GM18867 (cell line): ENCODE measurements at regions not wholly inside any gene's neighbourhood (a gene's known extent, or its start where the extent isn't known, plus 50 kb on each side); places are given as distances from the start of the nearest gene placed in this dataset.
"Not testable (repeated sequence)": the region's sequence is repeated elsewhere in the genome, so short reads cannot be mapped to it uniquely, and the experiment has no call there.

Experiments
- ATAC-seq: cut with Tn5 transposase; IDR thresholded peaks from one replicate; pipeline ENCODE4 v1.9.1; 2021; ENCODE audit warnings: mild to moderate bottlenecking, moderate library complexity; ENCODE audit not compliant: unreplicated experiment

GRCh38 chr11:44416776-44417175 is 106.8 kb upstream of the ALX4 start:
- no peak for ATAC-seq

- no peak for ATAC-seq
Measured at GRCh38 chr11:44417731-44418455, 108.0 kb upstream of the ALX4 start.

GRCh38 chr11:44418456-44418830 is 108.5 kb upstream of the ALX4 start:
- ATAC-seq, result no peak

- ATAC-seq, result no peak
Measured at GRCh38 chr11:44421090-44421675, 111.2 kb upstream of the ALX4 start.

- ATAC-seq, result no peak
Measured at GRCh38 chr11:44423289-44423688, 113.3 kb upstream of the ALX4 start.

GRCh38 chr11:44424841-44425240 is 114.9 kb upstream of the ALX4 start:
- ATAC-seq, result no peak

GRCh38 chr11:44426119-44426518 is 116.2 kb upstream of the ALX4 start:
- ATAC-seq, result no peak

GRCh38 chr11:44426958-44427357 is 117.0 kb upstream of the ALX4 start:
- no peak for ATAC-seq

- ATAC-seq, result no peak
Measured at GRCh38 chr11:44427432-44427831, 117.5 kb upstream of the ALX4 start.

GRCh38 chr11:44430140-44430539 is 120.2 kb upstream of the ALX4 start:
- ATAC-seq, result no peak

GRCh38 chr11:44434191-44434590 is 124.3 kb upstream of the ALX4 start:
- no peak for ATAC-seq

- ATAC-seq, result no peak
Measured at GRCh38 chr11:44437122-44437521, 127.2 kb upstream of the ALX4 start.

- ATAC-seq, result not testable (repeated sequence)
Measured at GRCh38 chr11:44442893-44443673, 122.4 kb upstream of the CD82 start.

GRCh38 chr11:44443836-44444769 is 121.4 kb upstream of the CD82 start:
- ATAC-seq, result no peak

GRCh38 chr11:44444770-44445321 is 120.6 kb upstream of the CD82 start:
- no peak for ATAC-seq

- no peak for ATAC-seq
Measured at GRCh38 chr11:44445500-44446365, 119.7 kb upstream of the CD82 start.

GRCh38 chr11:44446366-44446762 is 119.1 kb upstream of the CD82 start:
- no peak for ATAC-seq

GRCh38 chr11:44446996-44447771 is 118.3 kb upstream of the CD82 start:
- ATAC-seq, result no peak
